K562 (cell line): ENCODE measurements at regions not wholly inside any gene's neighbourhood (a gene's known extent, or its start where the extent isn't known, plus 50 kb on each side); places are given as distances from the start of the nearest gene placed in this dataset.
A peak's percentile ranks its signal among the peaks of the same experiment; 100 is the strongest.

Source experiments
- CHAMP1 ChIP-seq: fragments of 450-650 bp; IDR thresholded peaks from 2 replicates; pipeline ENCODE4 v1.6.1; 2016; ENCODE audit warnings: mild to moderate bottlenecking
- COPS2 ChIP-seq: fragments of 450-650 bp; conservative IDR thresholded peaks from 2 replicates; pipeline ENCODE4 v1.6.1; 2016; ENCODE audit warnings: mild to moderate bottlenecking, moderate library complexity
- CTBP1 ChIP-seq: fragments of 450-650 bp; IDR thresholded peaks from 2 replicates; pipeline ENCODE4 v1.6.1; 2016; ENCODE audit warnings: borderline replicate concordance
- MYBL2 ChIP-seq, 2 experiments: fragments of 450-650 bp in 1 of 2; sonication (generic) in 1 of 2; formaldehyde crosslinking in 1 of 2; IDR thresholded peaks; 2 replicates each; pipeline versions ENCODE4 v1.6.1 to v1.8.1; 2017 to 2022; ENCODE audit warnings: borderline replicate concordance in 1 of 2, inconsistent platforms in 1 of 2, low read depth in 1 of 2, mild to moderate bottlenecking in 1 of 2, missing genetic modification reagents in 1 of 2, moderate library complexity in 1 of 2
- NR2C2 ChIP-seq, 2 experiments: fragments of 200-800 bp in 1 of 2; sonication (Bioruptor generic) in 1 of 2; sonication (generic) in 1 of 2; formaldehyde crosslinking in 1 of 2; IDR thresholded peaks; 2 replicates each; pipeline versions ENCODE4 v1.6.1 to v1.8.0; 2016 to 2022; ENCODE audit warnings: mild to moderate bottlenecking in 1 of 2, missing compliant biosample characterization in 1 of 2, missing genetic modification characterization in 1 of 2, missing genetic modification reagents in 1 of 2
- SMARCE1 ChIP-seq: fragments of 450-650 bp; IDR thresholded peaks from 2 replicates; pipeline ENCODE4 v1.7.1; 2016; ENCODE audit warnings: mild to moderate bottlenecking
- TRIM24 ChIP-seq, 2 experiments: fragments of 450-650 bp; IDR thresholded peaks; 2 replicates each; pipeline ENCODE4 v1.6.1; 2016
- ZNF347 ChIP-seq: fragments of 450-650 bp; formaldehyde crosslinking; IDR thresholded peaks from 2 replicates; pipeline ENCODE4 v1.4.0; 2020; ENCODE audit warnings: low read depth, mild to moderate bottlenecking, moderate library complexity
- TF ChIP-seq, protein P1 (sequence below): fragments of 450-650 bp; IDR thresholded peaks from 2 replicates; pipeline ENCODE4 v1.6.1; 2016; ENCODE audit warnings: mild to moderate bottlenecking, moderate library complexity
- TF ChIP-seq, protein P2 (sequence below), 2 experiments: IDR thresholded peaks; 2 replicates each; pipeline ENCODE4 v1.6.1; 2011; ENCODE audit warnings: borderline replicate concordance in 1 of 2, control low read depth in 1 of 2, low read depth in 1 of 2, low read length in 1 of 2, mild to moderate bottlenecking in 1 of 2, mixed read lengths in 1 of 2, moderate library complexity in 1 of 2; ENCODE audit not compliant: insufficient read depth in 1 of 2, insufficient read length in 1 of 2, poor library complexity in 1 of 2, severe bottlenecking in 1 of 2; ENCODE audit errors: extremely low read depth in 1 of 2
- TF ChIP-seq, protein P3 (sequence below): fragments of 200-800 bp; sonication (Bioruptor generic); IDR thresholded peaks from 2 replicates; pipeline ENCODE4 v1.6.1; 2017; ENCODE audit warnings: missing genetic modification characterization, missing compliant biosample characterization

DNA sequence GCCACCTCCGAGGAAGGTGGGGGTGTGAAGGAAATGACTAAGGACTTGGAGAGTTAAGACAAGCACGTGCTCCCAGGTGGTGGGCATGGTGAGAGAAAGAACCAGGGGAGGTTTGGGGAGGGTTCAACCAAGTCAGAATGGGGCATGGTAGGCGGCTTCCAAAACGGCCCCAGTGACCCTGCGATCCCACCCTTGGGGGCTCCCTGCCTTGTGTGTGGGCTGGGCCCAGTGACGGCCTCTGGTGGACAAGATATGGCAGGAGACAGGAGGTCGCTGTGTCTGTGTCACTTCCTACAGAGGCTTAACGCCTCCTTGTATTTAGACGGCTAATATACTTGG lies 51.3 kb upstream of the IRX4 start (continued):
- TF ChIP-seq, protein P1, sequence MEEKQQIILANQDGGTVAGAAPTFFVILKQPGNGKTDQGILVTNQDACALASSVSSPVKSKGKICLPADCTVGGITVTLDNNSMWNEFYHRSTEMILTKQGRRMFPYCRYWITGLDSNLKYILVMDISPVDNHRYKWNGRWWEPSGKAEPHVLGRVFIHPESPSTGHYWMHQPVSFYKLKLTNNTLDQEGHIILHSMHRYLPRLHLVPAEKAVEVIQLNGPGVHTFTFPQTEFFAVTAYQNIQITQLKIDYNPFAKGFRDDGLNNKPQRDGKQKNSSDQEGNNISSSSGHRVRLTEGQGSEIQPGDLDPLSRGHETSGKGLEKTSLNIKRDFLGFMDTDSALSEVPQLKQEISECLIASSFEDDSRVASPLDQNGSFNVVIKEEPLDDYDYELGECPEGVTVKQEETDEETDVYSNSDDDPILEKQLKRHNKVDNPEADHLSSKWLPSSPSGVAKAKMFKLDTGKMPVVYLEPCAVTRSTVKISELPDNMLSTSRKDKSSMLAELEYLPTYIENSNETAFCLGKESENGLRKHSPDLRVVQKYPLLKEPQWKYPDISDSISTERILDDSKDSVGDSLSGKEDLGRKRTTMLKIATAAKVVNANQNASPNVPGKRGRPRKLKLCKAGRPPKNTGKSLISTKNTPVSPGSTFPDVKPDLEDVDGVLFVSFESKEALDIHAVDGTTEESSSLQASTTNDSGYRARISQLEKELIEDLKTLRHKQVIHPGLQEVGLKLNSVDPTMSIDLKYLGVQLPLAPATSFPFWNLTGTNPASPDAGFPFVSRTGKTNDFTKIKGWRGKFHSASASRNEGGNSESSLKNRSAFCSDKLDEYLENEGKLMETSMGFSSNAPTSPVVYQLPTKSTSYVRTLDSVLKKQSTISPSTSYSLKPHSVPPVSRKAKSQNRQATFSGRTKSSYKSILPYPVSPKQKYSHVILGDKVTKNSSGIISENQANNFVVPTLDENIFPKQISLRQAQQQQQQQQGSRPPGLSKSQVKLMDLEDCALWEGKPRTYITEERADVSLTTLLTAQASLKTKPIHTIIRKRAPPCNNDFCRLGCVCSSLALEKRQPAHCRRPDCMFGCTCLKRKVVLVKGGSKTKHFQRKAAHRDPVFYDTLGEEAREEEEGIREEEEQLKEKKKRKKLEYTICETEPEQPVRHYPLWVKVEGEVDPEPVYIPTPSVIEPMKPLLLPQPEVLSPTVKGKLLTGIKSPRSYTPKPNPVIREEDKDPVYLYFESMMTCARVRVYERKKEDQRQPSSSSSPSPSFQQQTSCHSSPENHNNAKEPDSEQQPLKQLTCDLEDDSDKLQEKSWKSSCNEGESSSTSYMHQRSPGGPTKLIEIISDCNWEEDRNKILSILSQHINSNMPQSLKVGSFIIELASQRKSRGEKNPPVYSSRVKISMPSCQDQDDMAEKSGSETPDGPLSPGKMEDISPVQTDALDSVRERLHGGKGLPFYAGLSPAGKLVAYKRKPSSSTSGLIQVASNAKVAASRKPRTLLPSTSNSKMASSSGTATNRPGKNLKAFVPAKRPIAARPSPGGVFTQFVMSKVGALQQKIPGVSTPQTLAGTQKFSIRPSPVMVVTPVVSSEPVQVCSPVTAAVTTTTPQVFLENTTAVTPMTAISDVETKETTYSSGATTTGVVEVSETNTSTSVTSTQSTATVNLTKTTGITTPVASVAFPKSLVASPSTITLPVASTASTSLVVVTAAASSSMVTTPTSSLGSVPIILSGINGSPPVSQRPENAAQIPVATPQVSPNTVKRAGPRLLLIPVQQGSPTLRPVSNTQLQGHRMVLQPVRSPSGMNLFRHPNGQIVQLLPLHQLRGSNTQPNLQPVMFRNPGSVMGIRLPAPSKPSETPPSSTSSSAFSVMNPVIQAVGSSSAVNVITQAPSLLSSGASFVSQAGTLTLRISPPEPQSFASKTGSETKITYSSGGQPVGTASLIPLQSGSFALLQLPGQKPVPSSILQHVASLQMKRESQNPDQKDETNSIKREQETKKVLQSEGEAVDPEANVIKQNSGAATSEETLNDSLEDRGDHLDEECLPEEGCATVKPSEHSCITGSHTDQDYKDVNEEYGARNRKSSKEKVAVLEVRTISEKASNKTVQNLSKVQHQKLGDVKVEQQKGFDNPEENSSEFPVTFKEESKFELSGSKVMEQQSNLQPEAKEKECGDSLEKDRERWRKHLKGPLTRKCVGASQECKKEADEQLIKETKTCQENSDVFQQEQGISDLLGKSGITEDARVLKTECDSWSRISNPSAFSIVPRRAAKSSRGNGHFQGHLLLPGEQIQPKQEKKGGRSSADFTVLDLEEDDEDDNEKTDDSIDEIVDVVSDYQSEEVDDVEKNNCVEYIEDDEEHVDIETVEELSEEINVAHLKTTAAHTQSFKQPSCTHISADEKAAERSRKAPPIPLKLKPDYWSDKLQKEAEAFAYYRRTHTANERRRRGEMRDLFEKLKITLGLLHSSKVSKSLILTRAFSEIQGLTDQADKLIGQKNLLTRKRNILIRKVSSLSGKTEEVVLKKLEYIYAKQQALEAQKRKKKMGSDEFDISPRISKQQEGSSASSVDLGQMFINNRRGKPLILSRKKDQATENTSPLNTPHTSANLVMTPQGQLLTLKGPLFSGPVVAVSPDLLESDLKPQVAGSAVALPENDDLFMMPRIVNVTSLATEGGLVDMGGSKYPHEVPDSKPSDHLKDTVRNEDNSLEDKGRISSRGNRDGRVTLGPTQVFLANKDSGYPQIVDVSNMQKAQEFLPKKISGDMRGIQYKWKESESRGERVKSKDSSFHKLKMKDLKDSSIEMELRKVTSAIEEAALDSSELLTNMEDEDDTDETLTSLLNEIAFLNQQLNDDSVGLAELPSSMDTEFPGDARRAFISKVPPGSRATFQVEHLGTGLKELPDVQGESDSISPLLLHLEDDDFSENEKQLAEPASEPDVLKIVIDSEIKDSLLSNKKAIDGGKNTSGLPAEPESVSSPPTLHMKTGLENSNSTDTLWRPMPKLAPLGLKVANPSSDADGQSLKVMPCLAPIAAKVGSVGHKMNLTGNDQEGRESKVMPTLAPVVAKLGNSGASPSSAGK = peak; percentile 92
- TF ChIP-seq, protein P2, sequence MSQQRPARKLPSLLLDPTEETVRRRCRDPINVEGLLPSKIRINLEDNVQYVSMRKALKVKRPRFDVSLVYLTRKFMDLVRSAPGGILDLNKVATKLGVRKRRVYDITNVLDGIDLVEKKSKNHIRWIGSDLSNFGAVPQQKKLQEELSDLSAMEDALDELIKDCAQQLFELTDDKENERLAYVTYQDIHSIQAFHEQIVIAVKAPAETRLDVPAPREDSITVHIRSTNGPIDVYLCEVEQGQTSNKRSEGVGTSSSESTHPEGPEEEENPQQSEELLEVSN (IDR thresholded peaks at IDR 0.05; ENCODE audit: borderline replicate concordance in 1 of 2, extremely low read depth in 1 of 2, insufficient read depth in 1 of 2, insufficient read length in 1 of 2, low read depth in 1 of 2, low read length in 1 of 2, poor library complexity in 1 of 2, severe bottlenecking in 1 of 2) = peak; percentile 18 to 77
- no peak for TF ChIP-seq COPS2
- TF ChIP-seq CTBP1 = no peak
- TF ChIP-seq, protein P3, sequence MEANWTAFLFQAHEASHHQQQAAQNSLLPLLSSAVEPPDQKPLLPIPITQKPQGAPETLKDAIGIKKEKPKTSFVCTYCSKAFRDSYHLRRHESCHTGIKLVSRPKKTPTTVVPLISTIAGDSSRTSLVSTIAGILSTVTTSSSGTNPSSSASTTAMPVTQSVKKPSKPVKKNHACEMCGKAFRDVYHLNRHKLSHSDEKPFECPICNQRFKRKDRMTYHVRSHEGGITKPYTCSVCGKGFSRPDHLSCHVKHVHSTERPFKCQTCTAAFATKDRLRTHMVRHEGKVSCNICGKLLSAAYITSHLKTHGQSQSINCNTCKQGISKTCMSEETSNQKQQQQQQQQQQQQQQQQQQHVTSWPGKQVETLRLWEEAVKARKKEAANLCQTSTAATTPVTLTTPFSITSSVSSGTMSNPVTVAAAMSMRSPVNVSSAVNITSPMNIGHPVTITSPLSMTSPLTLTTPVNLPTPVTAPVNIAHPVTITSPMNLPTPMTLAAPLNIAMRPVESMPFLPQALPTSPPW (CRISPR knock-in tag) = no peak
- no peak for TF ChIP-seq NR2C2 (CRISPR knock-in tag; IDR thresholded peaks at IDR 0.05)
- TF ChIP-seq NR2C2 (tag; IDR thresholded peaks at IDR 0.05) = 0 out of 2 replicates have a peak, but pooled peaks have one; percentile 18
- no peak for TF ChIP-seq SMARCE1
- no peak for TF ChIP-seq CHAMP1
- TF ChIP-seq ZNF347 = no peak
- no peak for TF ChIP-seq MYBL2 (IDR thresholded peaks at IDR 0.05; ENCODE audit: low read depth)
- no peak for TF ChIP-seq MYBL2 (CRISPR knock-in tag; IDR thresholded peaks at IDR 0.05; ENCODE audit: borderline replicate concordance)
- no peak for TF ChIP-seq TRIM24 (IDR thresholded peaks at IDR 0.05)
